Panc1 (cell line): ENCODE measurements at regions not wholly inside any gene's neighbourhood (a gene's known extent, or its start where the extent isn't known, plus 50 kb on each side); places are given as distances from the start of the nearest gene placed in this dataset.

Experiments
- ATAC-seq: fragments of 200-7000 bp; cut with Tn5 transposase; 2 replicates; pipeline ENCODE4 v1.9.1; 2020; ENCODE audit warnings: mild to moderate bottlenecking, moderate library complexity
- BruUV-seq: library from RNA; stranded (reverse); fragments of 400-500 nt; replicated peaks from 2 replicates; lab custom pipeline; 2021; lab: Mats Ljungman, UMichigan
- CTCF ChIA-PET: fragments of 300-600 bp; sonication (Branson Sonifier 250); formaldehyde crosslinking; loops from one replicate; lab custom pipeline; 2022; ENCODE audit warnings: antibody characterized with exemption; lab: Charles Lee
- POLR2A ChIA-PET: fragments of 300-600 bp; sonication (Branson Sonifier 250); formaldehyde crosslinking; loops from one replicate; lab custom pipeline; 2022; ENCODE audit warnings: antibody characterized with exemption; lab: Charles Lee
- DNase-seq: peaks from one replicate; pipeline ENCODE4 v3.0.0-alpha.2; 2010; ENCODE audit warnings: low read depth, low spot score
- H3K27ac ChIP-seq: 2 replicates; pipeline ENCODE4 v1.5.1; 2011; ENCODE audit warnings: mild to moderate bottlenecking, low read length, inconsistent platforms
- H3K27me3 ChIP-seq: fragments of 200-500 bp; sonication (Bioruptor generic); 2 replicates; pipeline ENCODE4 v1.6.0; 2014; ENCODE audit warnings: low read length, inconsistent platforms; ENCODE audit not compliant: control insufficient read depth, insufficient read depth
- H3K36me3 ChIP-seq: fragments of 200-500 bp; sonication (Bioruptor generic); 2 replicates; pipeline ENCODE4 v1.5.1; 2014; ENCODE audit warnings: inconsistent platforms, mild to moderate bottlenecking, low read length, moderate library complexity; ENCODE audit not compliant: control insufficient read depth, insufficient read depth
- H3K4me1 ChIP-seq: 2 replicates; pipeline ENCODE4 v1.5.1; 2011; ENCODE audit warnings: inconsistent platforms, mild to moderate bottlenecking, low read length, moderate library complexity; ENCODE audit not compliant: control insufficient read depth, insufficient read depth
- H3K4me3 ChIP-seq, 2 experiments: 2 replicates each; pipeline ENCODE4 v1.5.1; 2011 to 2012; ENCODE audit warnings: low read depth in 2 of 2, low read length in 2 of 2, mild to moderate bottlenecking in 2 of 2, inconsistent platforms in 1 of 2, moderate library complexity in 1 of 2
- H3K9me3 ChIP-seq: fragments of 200-500 bp; sonication (Bioruptor generic); 2 replicates; pipeline ENCODE4 v1.5.1; 2014; ENCODE audit warnings: low read depth, mild to moderate bottlenecking, inconsistent platforms, low read length, moderate library complexity; ENCODE audit not compliant: control insufficient read depth, insufficient read depth
- CTCF ChIP-seq: fragments of 450-650 bp; IDR thresholded peaks from 2 replicates; pipeline ENCODE4 v1.5.1; 2017; ENCODE audit warnings: mild to moderate bottlenecking
- POLR2AphosphoS5 ChIP-seq: IDR thresholded peaks from 2 replicates; pipeline ENCODE4 v1.6.1; 2012; ENCODE audit warnings: mild to moderate bottlenecking, low read depth, low read length, moderate library complexity
- REST ChIP-seq, 2 experiments: IDR thresholded peaks; 2 replicates each; pipeline ENCODE4 v1.6.1; 2011 to 2012; ENCODE audit warnings: low read depth in 2 of 2, control low read depth in 1 of 2, low read length in 1 of 2, mild to moderate bottlenecking in 1 of 2, moderate library complexity in 1 of 2; ENCODE audit not compliant: insufficient read depth in 1 of 2
- SIN3A ChIP-seq: IDR thresholded peaks from 2 replicates; pipeline ENCODE4 v1.6.1; 2012; ENCODE audit warnings: low read depth, mild to moderate bottlenecking, low read length, moderate library complexity, borderline replicate concordance; ENCODE audit not compliant: insufficient read depth
- TCF7L2 ChIP-seq: IDR thresholded peaks from 2 replicates; pipeline ENCODE4 v1.6.1; 2011; ENCODE audit warnings: mild to moderate bottlenecking, low read depth, low read length, inconsistent platforms
- in situ Hi-C: cut with HindIII; loops from 2 replicates; pipeline ENCODE4 v1.10.0; 2016; ENCODE audit warnings: low sequenced_read_pairs, low pct_unique_long_range_greater_than_20kb
- intact Hi-C: fragments of 100-400 bp; cut with micrococcal nuclease; formaldehyde crosslinking; loops from one replicate; pipeline ENCODE4 v1.10.0; 2022; ENCODE audit not compliant: unreplicated experiment

- CTCF ChIA-PET: no interaction called here
Measured at GRCh38 chr4:151876381-151876988, 115.7 kb upstream of the GATB start.

GRCh38 chr4:151874328-151874727 lies 113.5 kb upstream of the GATB start:
- TF ChIP-seq POLR2AphosphoS5: no peak
- H3K4me1 ChIP-seq: no peaks in the 10 kb centered on the region
- H3K27ac ChIP-seq: no peak overlapping the region
- no peaks in the 10 kb centered on the region for H3K36me3 ChIP-seq
- BruUV-seq: no TSS peak
- H3K27me3 ChIP-seq: no peaks in the 10 kb centered on the region
- intact Hi-C loops: no loop called here
- H3K4me3 ChIP-seq: no peak overlapping the region
- ChIA-PET CTCF (no interaction called here), POLR2A (no interaction called here)
- in situ Hi-C loops: no loop called here
- H3K9me3 ChIP-seq: no peaks in the 10 kb centered on the region
- ATAC-seq: no peak
- no peak for DNase-seq

More at GRCh38 chr4:151876381-151876988, 115.7 kb upstream of the GATB start:
- Histone ChIP-seq H3K27me3 (no peaks in the 10 kb centered on the region), H3K27ac (no peak overlapping the region), H3K4me3 (no peak overlapping the region), H3K36me3 (no peaks in the 10 kb centered on the region), H3K9me3 (no peaks in the 10 kb centered on the region), H3K4me1 (no peaks in the 10 kb centered on the region)
- POLR2A ChIA-PET: no interaction called here
- ATAC-seq: no peak
- intact Hi-C loops (no loop called here), in situ Hi-C loops (no loop called here)
- DNase-seq: no peak
- TF ChIP-seq TCF7L2: no peak
- no peak for TF ChIP-seq POLR2AphosphoS5
- TF ChIP-seq CTCF: no peak
- TF ChIP-seq REST (IDR thresholded peaks at IDR 0.05; ENCODE audit: insufficient read depth in 1 of 2, low read depth in 2 of 2, low read length in 1 of 2): no peak
- no TSS peak for BruUV-seq

- ATAC-seq (no peak), DNase-seq (no peak)
- ChIA-PET CTCF (no interaction called here), POLR2A (no interaction called here)
- H3K4me1 ChIP-seq: no peaks in the 10 kb centered on the region
- no peaks in the 10 kb centered on the region for H3K9me3 ChIP-seq
- BruUV-seq: no TSS peak
- in situ Hi-C loops: no loop called here
- no peak overlapping the region for H3K4me3 ChIP-seq
- no peaks in the 10 kb centered on the region for H3K36me3 ChIP-seq
- no peak overlapping the region for H3K27ac ChIP-seq
- intact Hi-C loops: no loop called here
- TF ChIP-seq SIN3A: no peak
- TF ChIP-seq POLR2AphosphoS5: no peak
- no peak for TF ChIP-seq TCF7L2
- no peak for TF ChIP-seq REST (IDR thresholded peaks at IDR 0.05; ENCODE audit: insufficient read depth in 1 of 2, low read depth in 2 of 2, low read length in 1 of 2)
- TF ChIP-seq CTCF: no peak
- H3K27me3 ChIP-seq: no peaks in the 10 kb centered on the region
Measured at GRCh38 chr4:151866592-151866918, 105.7 kb upstream of the GATB start.
